Esophagus muscularis mucosa (tissue), 4 donors: ENCODE measurements at regions not wholly inside any gene's neighbourhood (a gene's known extent, or its start where the extent isn't known, plus 50 kb on each side); places are given as distances from the start of the nearest gene placed in this dataset.
"Not testable (repeated sequence)": the region's sequence is repeated elsewhere in the genome, so short reads cannot be mapped to it uniquely, and the experiment has no call there.

Experiments
- DNase-seq: peaks from one replicate; pipeline ENCODE4 v3.0.0-alpha.2; 2017; ENCODE audit errors: extremely low spot score
- H3K27ac ChIP-seq, 4 donors: fragments of 200-600 bp; sonication (generic); replicated peaks in 1 of 4; 1 replicate in 3 of 4; 2 replicates in 1 of 4; pipeline ENCODE4 v1.5.1; 2016 to 2019; ENCODE audit warnings: mild to moderate bottlenecking in 1 of 4
- H3K27me3 ChIP-seq, 4 donors: fragments of 200-600 bp; sonication (generic); one replicate each; pipeline versions ENCODE4 v1.5.1 to v1.6.0; 2016 to 2019
- H3K36me3 ChIP-seq, 4 donors: fragments of 200-600 bp; sonication (generic); one replicate each; pipeline ENCODE4 v1.5.1; 2016 to 2019
- H3K4me1 ChIP-seq, 4 donors: fragments of 200-600 bp; sonication (generic); one replicate each; pipeline ENCODE4 v1.5.1; 2016 to 2019
- H3K4me3 ChIP-seq, 4 donors: fragments of 200-600 bp; sonication (generic); 1 replicate in 2 of 4; 2 replicates in 2 of 4; pipeline ENCODE4 v1.5.1; 2016 to 2019; ENCODE audit warnings: mild to moderate bottlenecking in 4 of 4, moderate library complexity in 1 of 4
- H3K9me3 ChIP-seq, 4 donors: fragments of 200-600 bp; sonication (generic); 1 replicate in 3 of 4; 2 replicates in 1 of 4; pipeline ENCODE4 v1.5.1; 2016 to 2019
- EP300 ChIP-seq: sonication (generic); formaldehyde crosslinking; IDR thresholded peaks from one replicate; pipeline ENCODE4 v1.6.1; 2017; ENCODE audit warnings: antibody characterized with exemption
- POLR2A ChIP-seq: fragments of 450-650 bp; IDR thresholded peaks from one replicate; pipeline ENCODE4 v1.6.1; 2017; ENCODE audit warnings: antibody characterized with exemption, moderate library complexity, mild to moderate bottlenecking, low read depth
- POLR2AphosphoS5 ChIP-seq, 2 donors: sonication (generic); formaldehyde crosslinking; IDR thresholded peaks; one replicate each; pipeline ENCODE4 v1.6.1; 2017; ENCODE audit warnings: antibody characterized with exemption in 2 of 2
- WGBS: methylation state at CpG from one replicate; pipeline ENCODE4 v1.1.5; 2018; 5-methylcytosine and 5-hydroxymethylcytosine counted together
- intact Hi-C: fragments of 100-400 bp; cut with DNase I; formaldehyde crosslinking; loops from one replicate; pipeline ENCODE4 v1.15.1; 2023
- TF ChIP-seq, protein P1 (sequence below), 3 experiments: fragments of 200-600 bp in 2 of 3; fragments of 450-650 bp in 1 of 3; sonication (generic) in 2 of 3; IDR thresholded peaks; one replicate each; pipeline ENCODE4 v1.5.1; 2017 to 2019; ENCODE audit warnings: antibody characterized with exemption in 3 of 3, mild to moderate bottlenecking in 2 of 3, moderate library complexity in 1 of 3

- no peak overlapping the region for H3K27ac ChIP-seq
- no peak for TF ChIP-seq POLR2A
- TF ChIP-seq POLR2AphosphoS5 (IDR thresholded peaks at IDR 0.05): no peak
- TF ChIP-seq EP300: no peak
- TF ChIP-seq, protein P1, sequence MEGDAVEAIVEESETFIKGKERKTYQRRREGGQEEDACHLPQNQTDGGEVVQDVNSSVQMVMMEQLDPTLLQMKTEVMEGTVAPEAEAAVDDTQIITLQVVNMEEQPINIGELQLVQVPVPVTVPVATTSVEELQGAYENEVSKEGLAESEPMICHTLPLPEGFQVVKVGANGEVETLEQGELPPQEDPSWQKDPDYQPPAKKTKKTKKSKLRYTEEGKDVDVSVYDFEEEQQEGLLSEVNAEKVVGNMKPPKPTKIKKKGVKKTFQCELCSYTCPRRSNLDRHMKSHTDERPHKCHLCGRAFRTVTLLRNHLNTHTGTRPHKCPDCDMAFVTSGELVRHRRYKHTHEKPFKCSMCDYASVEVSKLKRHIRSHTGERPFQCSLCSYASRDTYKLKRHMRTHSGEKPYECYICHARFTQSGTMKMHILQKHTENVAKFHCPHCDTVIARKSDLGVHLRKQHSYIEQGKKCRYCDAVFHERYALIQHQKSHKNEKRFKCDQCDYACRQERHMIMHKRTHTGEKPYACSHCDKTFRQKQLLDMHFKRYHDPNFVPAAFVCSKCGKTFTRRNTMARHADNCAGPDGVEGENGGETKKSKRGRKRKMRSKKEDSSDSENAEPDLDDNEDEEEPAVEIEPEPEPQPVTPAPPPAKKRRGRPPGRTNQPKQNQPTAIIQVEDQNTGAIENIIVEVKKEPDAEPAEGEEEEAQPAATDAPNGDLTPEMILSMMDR (IDR thresholded peaks at IDR 0.05): no peak
- H3K9me3 ChIP-seq: no peaks in the 10 kb centered on the region
- no peak overlapping the region for H3K4me3 ChIP-seq
- no peaks in the 10 kb centered on the region for H3K27me3 ChIP-seq
- no peaks in the 10 kb centered on the region for H3K4me1 ChIP-seq
- 66% methylated on average over 1 of the region's 1 CpG for WGBS
- no peak for DNase-seq
- H3K36me3 ChIP-seq: no peaks in the 10 kb centered on the region
- intact Hi-C loops: no loop called here
These were observed 62.1 kb upstream of the KYNU start for GRCh38 chr2:142815375-142815774.

DNA sequence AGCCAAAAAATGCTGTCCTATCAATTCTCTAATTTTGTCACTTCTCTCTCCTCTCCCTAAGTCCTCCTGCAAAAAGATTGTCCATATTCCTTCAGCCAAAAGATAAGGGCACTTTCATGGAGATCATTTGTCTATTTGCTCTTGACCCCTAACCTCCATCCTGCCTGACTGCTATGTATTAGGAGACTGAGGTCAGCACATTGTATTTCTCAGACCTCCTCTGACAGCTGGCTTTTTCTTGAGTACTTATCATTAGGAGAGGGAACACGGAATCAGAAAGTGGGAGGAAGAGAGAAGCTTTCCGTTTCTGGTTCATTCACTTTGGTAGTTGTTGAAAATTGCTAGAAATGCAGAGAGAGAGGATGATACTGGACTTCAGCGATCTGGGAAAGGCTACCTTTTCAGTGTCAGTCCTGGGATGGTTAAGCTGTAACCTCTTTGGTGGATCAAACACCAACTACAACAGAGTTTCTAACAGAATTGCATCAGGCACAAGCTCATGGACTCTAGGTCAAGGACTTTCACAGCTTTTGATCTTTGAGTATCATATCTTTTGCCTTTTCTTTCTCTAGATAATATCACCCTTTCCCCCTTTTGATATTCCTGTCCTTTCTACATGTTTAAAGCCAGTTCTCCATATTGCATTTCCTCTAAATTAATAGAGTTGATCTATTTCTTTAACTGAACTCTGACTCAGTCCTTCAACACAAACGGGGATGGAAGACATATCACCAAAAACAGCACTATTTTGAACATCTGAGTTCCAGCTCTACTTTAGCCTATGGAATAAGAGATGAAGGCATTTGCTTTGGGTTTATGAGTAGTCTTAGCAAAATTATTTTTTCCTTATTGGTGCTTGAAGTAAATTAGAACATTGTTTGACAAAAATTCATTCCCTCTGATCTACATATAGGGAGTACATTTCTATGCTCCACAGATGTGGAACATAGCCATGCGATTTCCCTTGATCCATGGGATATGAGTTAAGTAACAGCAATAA, 63.3 kb upstream of the KYNU start:
- TF ChIP-seq, protein P1 (IDR thresholded peaks at IDR 0.05): no peak
- TF ChIP-seq POLR2A (no peak), EP300 (no peak), POLR2AphosphoS5 (IDR thresholded peaks at IDR 0.05) (no peak)
- DNase-seq: no peak
- no peak overlapping the region for H3K4me3 ChIP-seq
- no peaks in the 10 kb centered on the region for H3K9me3 ChIP-seq
- intact Hi-C loops: no loop called here
- H3K36me3 ChIP-seq: no peaks in the 10 kb centered on the region
- no peaks in the 10 kb centered on the region for H3K27me3 ChIP-seq
- WGBS: 72% methylated on average over 5 of the region's 5 CpGs
- no peaks in the 10 kb centered on the region for H3K4me1 ChIP-seq
- no peak overlapping the region for H3K27ac ChIP-seq

- H3K27ac ChIP-seq, H3K36me3 ChIP-seq, H3K4me3 ChIP-seq, DNase-seq, H3K27me3 ChIP-seq, intact Hi-C loops, H3K9me3 ChIP-seq, H3K4me1 ChIP-seq: not testable (repeated sequence)
- 80% methylated on average over 13 of the region's 13 CpGs for whole genome bisulfite sequencing
These were observed 65.8 kb upstream of the KYNU start for GRCh38 chr2:142811644-142812043.

DNA sequence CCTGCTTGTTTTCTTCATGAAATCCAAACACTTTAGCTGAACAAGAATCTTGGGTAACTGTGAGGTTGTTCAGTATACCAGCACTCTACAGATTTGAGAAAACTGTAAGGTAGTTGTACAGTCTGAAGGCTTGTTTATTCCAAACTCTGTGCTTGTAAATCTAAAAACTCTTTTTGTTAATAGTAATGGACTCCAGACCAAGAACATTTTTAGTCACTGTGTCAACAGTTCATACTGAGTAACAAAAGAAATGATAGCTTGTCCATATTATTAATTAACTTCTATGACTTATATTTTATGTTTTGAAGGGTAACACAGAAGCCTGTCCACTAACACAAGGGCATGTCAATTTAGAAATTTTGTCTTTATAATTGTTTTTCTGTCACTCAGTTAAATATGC, 72.2 kb upstream of the KYNU start:
- H3K36me3 ChIP-seq: no peaks in the 10 kb centered on the region
- H3K9me3 ChIP-seq: no peaks in the 10 kb centered on the region
- H3K4me3 ChIP-seq: no peak overlapping the region
- DNase-seq: no peak
- TF ChIP-seq POLR2AphosphoS5 (IDR thresholded peaks at IDR 0.05) (no peak), POLR2A (no peak), EP300 (no peak)
- TF ChIP-seq, protein P1 (IDR thresholded peaks at IDR 0.05): no peak
- H3K4me1 ChIP-seq: no peaks in the 10 kb centered on the region
- no peak overlapping the region for H3K27ac ChIP-seq
- H3K27me3 ChIP-seq: no peaks in the 10 kb centered on the region
- intact Hi-C loops: no loop called here

DNA sequence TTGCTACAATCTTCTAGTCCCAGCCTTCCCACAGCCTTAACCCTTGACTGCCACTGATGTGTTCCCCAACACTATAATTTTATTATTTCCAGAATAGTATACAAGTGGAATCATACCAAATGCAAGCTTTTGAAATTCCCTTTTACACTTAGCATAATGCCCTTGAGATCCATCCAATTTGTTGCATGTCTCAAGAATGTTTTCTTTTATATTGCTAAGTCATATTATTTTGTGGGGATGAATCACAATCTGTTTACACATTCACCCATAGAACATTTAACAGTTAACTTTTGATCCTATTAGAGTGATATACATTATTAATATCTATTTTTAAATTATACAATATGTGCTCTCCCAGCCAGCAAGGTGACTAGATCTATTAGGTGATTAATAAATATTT, 74.3 kb upstream of the KYNU start:
- no peak overlapping the region for H3K4me3 ChIP-seq
- H3K4me1 ChIP-seq: no peaks in the 10 kb centered on the region
- TF ChIP-seq EP300 (no peak), POLR2A (no peak)
- H3K27ac ChIP-seq: no peak overlapping the region
- no peak for DNase-seq
- no peaks in the 10 kb centered on the region for H3K27me3 ChIP-seq
- intact Hi-C loops: no loop called here
- no peaks in the 10 kb centered on the region for H3K36me3 ChIP-seq
- no peaks in the 10 kb centered on the region for H3K9me3 ChIP-seq
